ENCODE measurements at regions not wholly inside any gene's neighbourhood (a gene's known extent, or its start where the extent isn't known, plus 50 kb on each side); places are given as distances from the start of the nearest gene placed in this dataset.
A peak's percentile ranks its signal among the peaks of the same experiment; 100 is the strongest.
"Not testable (repeated sequence)": the region's sequence is repeated elsewhere in the genome, so short reads cannot be mapped to it uniquely, and the experiment has no call there.

GRCh38 chr5:52623291-52623690 is 164.4 kb upstream of the ITGA1 start:
- no peak for DNase-seq

- DNase-seq: no peak
Observed at GRCh38 chr5:52624291-52624690, 163.4 kb upstream of the ITGA1 start.

GRCh38 chr5:52626312-52626711 is 161.4 kb upstream of the ITGA1 start:
- DNase-seq: no peak

GRCh38 chr5:52627740-52628139 is 160.0 kb upstream of the ITGA1 start:
- DNase-seq: no peak

- no peak for DNase-seq
Observed at GRCh38 chr5:52632281-52632680, 155.4 kb upstream of the ITGA1 start.

- not testable (repeated sequence) for DNase-seq
Observed at GRCh38 chr5:52634171-52634570, 153.5 kb upstream of the ITGA1 start.

GRCh38 chr5:52638732-52639131 is 149.0 kb upstream of the ITGA1 start:
- no peak for DNase-seq

- DNase-seq: no peak
Observed at GRCh38 chr5:52648726-52649125, 139.0 kb upstream of the ITGA1 start.

- no peak for DNase-seq
Observed at GRCh38 chr5:52655163-52655562, 132.6 kb upstream of the ITGA1 start.

- no peak for DNase-seq
Observed at GRCh38 chr5:52656569-52657246, 131.0 kb upstream of the ITGA1 start.

- peak; percentile 43 for DNase-seq
Observed at GRCh38 chr5:52657247-52657645, 130.5 kb upstream of the ITGA1 start.

- no peak for DNase-seq
Observed at GRCh38 chr5:52658246-52658645, 129.5 kb upstream of the ITGA1 start.

- DNase-seq: no peak
Observed at GRCh38 chr5:52660621-52661020, 127.1 kb upstream of the ITGA1 start.

- no peak for DNase-seq
Observed at GRCh38 chr5:52661903-52662595, 125.7 kb upstream of the ITGA1 start.

- DNase-seq: peak; percentile 43
Observed at GRCh38 chr5:52665559-52665958, 122.2 kb upstream of the ITGA1 start.

- no peak for DNase-seq
Observed at GRCh38 chr5:52668139-52668538, 119.6 kb upstream of the ITGA1 start.

- DNase-seq: no peak
Observed at GRCh38 chr5:52668544-52669185, 119.1 kb upstream of the ITGA1 start.

- no peak for DNase-seq
Observed at GRCh38 chr5:52672459-52672858, 115.3 kb upstream of the ITGA1 start.

- DNase-seq: no peak
Observed at GRCh38 chr5:52673495-52673894, 114.2 kb upstream of the ITGA1 start.

- peak; percentile 68 for DNase-seq
Observed at GRCh38 chr5:52674815-52675545, 112.7 kb upstream of the ITGA1 start.

GRCh38 chr5:52682492-52682891 is 105.2 kb upstream of the ITGA1 start:
- no peak for DNase-seq

GRCh38 chr5:52684051-52684450 is 103.7 kb upstream of the ITGA1 start:
- no peak for DNase-seq

GRCh38 chr5:52685566-52685965 is 102.2 kb upstream of the ITGA1 start:
- DNase-seq: no peak

GRCh38 chr5:52685971-52686370 is 101.7 kb upstream of the ITGA1 start:
- DNase-seq: no peak
